OCI-M1 (cell line): ENCODE measurements at regions not wholly inside any gene's neighbourhood (a gene's known extent, or its start where the extent isn't known, plus 50 kb on each side); places are given as distances from the start of the nearest gene placed in this dataset.
"Not testable (repeated sequence)": the region's sequence is repeated elsewhere in the genome, so short reads cannot be mapped to it uniquely, and the experiment has no call there.

Experiments used
- DNase-seq: peaks from one replicate; lab custom pipeline; 2025; lab: John Stamatoyannopoulos, UW

- no peak for DNase-seq
Measured at GRCh38 chr5:143533978-143534760, 130.7 kb upstream of the NR3C1 start.

- DNase-seq: no peak
Measured at GRCh38 chr5:143533475-143533874, 130.0 kb upstream of the NR3C1 start.

- no peak for DNase-seq
Measured at GRCh38 chr5:143527808-143528207, 124.3 kb upstream of the NR3C1 start.

GRCh38 chr5:143525176-143525575 lies 121.7 kb upstream of the NR3C1 start:
- DNase-seq: no peak

- DNase-seq: no peak
Measured at GRCh38 chr5:143524338-143524945, 121.0 kb upstream of the NR3C1 start.

GRCh38 chr5:143521846-143522400 lies 118.4 kb upstream of the NR3C1 start:
- DNase-seq: no peak

GRCh38 chr5:143521141-143521540 lies 117.7 kb upstream of the NR3C1 start:
- DNase-seq: no peak

- not testable (repeated sequence) for DNase-seq
Measured at GRCh38 chr5:143519215-143519614, 115.7 kb upstream of the NR3C1 start.

GRCh38 chr5:143517824-143518223 lies 114.3 kb upstream of the NR3C1 start:
- DNase-seq: not testable (repeated sequence)

- DNase-seq: no peak
Measured at GRCh38 chr5:143516249-143516648, 112.8 kb upstream of the NR3C1 start.

GRCh38 chr5:143515829-143516228 lies 112.3 kb upstream of the NR3C1 start:
- no peak for DNase-seq

- no peak for DNase-seq
Measured at GRCh38 chr5:143514616-143515335, 111.3 kb upstream of the NR3C1 start.

- DNase-seq: no peak
Measured at GRCh38 chr5:143513720-143514119, 110.2 kb upstream of the NR3C1 start.

- DNase-seq: no peak
Measured at GRCh38 chr5:143511736-143512135, 108.2 kb upstream of the NR3C1 start.

GRCh38 chr5:143509758-143510221 lies 106.3 kb upstream of the NR3C1 start:
- no peak for DNase-seq

GRCh38 chr5:143506836-143507552 lies 103.5 kb upstream of the NR3C1 start:
- DNase-seq: no peak

GRCh38 chr5:143505934-143506333 lies 102.4 kb upstream of the NR3C1 start:
- no peak for DNase-seq

- DNase-seq: no peak
Measured at GRCh38 chr5:143505354-143505753, 101.9 kb upstream of the NR3C1 start.

GRCh38 chr5:143501310-143502044 lies 98.0 kb upstream of the NR3C1 start:
- no peak for DNase-seq

GRCh38 chr5:143499480-143500114 lies 96.1 kb upstream of the NR3C1 start:
- DNase-seq: peak; percentile 17

- no peak for DNase-seq
Measured at GRCh38 chr5:143498821-143499220, 95.3 kb upstream of the NR3C1 start.
